GM18909 (cell line): ENCODE measurements at regions not wholly inside any gene's neighbourhood (a gene's known extent, or its start where the extent isn't known, plus 50 kb on each side); places are given as distances from the start of the nearest gene placed in this dataset.
"Not testable (repeated sequence)": the region's sequence is repeated elsewhere in the genome, so short reads cannot be mapped to it uniquely, and the experiment has no call there.

ENCODE experiments used
- ATAC-seq: cut with Tn5 transposase; IDR thresholded peaks from one replicate; pipeline ENCODE4 v1.9.1; 2021; ENCODE audit warnings: mild to moderate bottlenecking; ENCODE audit not compliant: unreplicated experiment, poor library complexity

GRCh38 chrX:1105031-1105430 is 107.4 kb downstream of the CRLF2 start:
- not testable (repeated sequence) for ATAC-seq

- no peak for ATAC-seq
Measured at GRCh38 chrX:1103360-1103759, 109.1 kb downstream of the CRLF2 start.

- no peak for ATAC-seq
Measured at GRCh38 chrX:1102786-1103185, 109.7 kb downstream of the CRLF2 start.

- ATAC-seq = not testable (repeated sequence)
Measured at GRCh38 chrX:1102221-1102620, 110.2 kb downstream of the CRLF2 start.

GRCh38 chrX:1099146-1099770 is 113.2 kb downstream of the CRLF2 start:
- no peak for ATAC-seq

GRCh38 chrX:1097328-1097727 is 115.1 kb downstream of the CRLF2 start:
- no peak for ATAC-seq

- no peak for ATAC-seq
Measured at GRCh38 chrX:1094566-1095333, 117.7 kb downstream of the CRLF2 start.

GRCh38 chrX:1093586-1094421 is 118.6 kb downstream of the CRLF2 start:
- no peak for ATAC-seq

GRCh38 chrX:1093121-1093520 is 119.3 kb downstream of the CRLF2 start:
- ATAC-seq = no peak

GRCh38 chrX:1086444-1087409 is 125.7 kb downstream of the CRLF2 start:
- ATAC-seq = no peak

GRCh38 chrX:1085871-1086270 is 126.6 kb downstream of the CRLF2 start:
- ATAC-seq = not testable (repeated sequence)

- ATAC-seq = no peak
Measured at GRCh38 chrX:1084689-1085088, 127.8 kb downstream of the CRLF2 start.

- ATAC-seq = no peak
Measured at GRCh38 chrX:1076871-1077651, 135.4 kb downstream of the CRLF2 start.

- no peak for ATAC-seq
Measured at GRCh38 chrX:1075741-1076140, 136.7 kb downstream of the CRLF2 start.

- no peak for ATAC-seq
Measured at GRCh38 chrX:1075156-1075555, 137.3 kb downstream of the CRLF2 start.

GRCh38 chrX:1074755-1075154 is 137.7 kb downstream of the CRLF2 start:
- no peak for ATAC-seq

GRCh38 chrX:1074172-1074571 is 138.3 kb downstream of the CRLF2 start:
- ATAC-seq = no peak

GRCh38 chrX:1072637-1073377 is 139.6 kb downstream of the CRLF2 start:
- no peak for ATAC-seq

- ATAC-seq = no peak
Measured at GRCh38 chrX:1071351-1071750, 141.1 kb downstream of the CRLF2 start.
